OCI-LY7 (cell line): ENCODE measurements at regions not wholly inside any gene's neighbourhood (a gene's known extent, or its start where the extent isn't known, plus 50 kb on each side); places are given as distances from the start of the nearest gene placed in this dataset.

ENCODE experiments used
- BruUV-seq: library from RNA; stranded (reverse); fragments of 400-500 nt; replicated peaks from 2 replicates; lab custom pipeline; 2021; lab: Mats Ljungman, UMichigan
- CTCF ChIA-PET: fragments of 300-600 bp; sonication (Branson Sonifier 250); formaldehyde crosslinking; loops from one replicate; lab custom pipeline; 2022; ENCODE audit warnings: antibody characterized with exemption; ENCODE audit not compliant: unreplicated experiment; lab: Charles Lee
- POLR2A ChIA-PET: fragments of 300-600 bp; sonication (Branson Sonifier 250); formaldehyde crosslinking; loops from one replicate; lab custom pipeline; 2022; ENCODE audit warnings: antibody characterized with exemption; lab: Charles Lee
- DNase-seq: peaks from one replicate; pipeline ENCODE4 v3.0.0-alpha.2; 2015; ENCODE audit warnings: low spot score
- H2AFZ ChIP-seq: fragments of 200-600 bp; sonication (generic), shearing (Covaris generic); 2 replicates; pipeline ENCODE4 v1.6.1; 2014; ENCODE audit warnings: mild to moderate bottlenecking, antibody characterized with exemption, low read length, moderate library complexity
- H3K27ac ChIP-seq: fragments of 200-600 bp; sonication (generic); 2 replicates; pipeline ENCODE4 v1.5.1; 2014; ENCODE audit warnings: mixed run types, low read depth, mild to moderate bottlenecking, moderate library complexity, low read length, inconsistent platforms; ENCODE audit not compliant: poor library complexity, severe bottlenecking
- H3K36me3 ChIP-seq: fragments of 200-600 bp; sonication (generic); 2 replicates; pipeline ENCODE4 v1.6.1; 2014; ENCODE audit warnings: mild to moderate bottlenecking, antibody characterized with exemption, low read length, moderate library complexity, mixed read lengths; ENCODE audit not compliant: insufficient read depth
- H3K4me1 ChIP-seq: fragments of 200-600 bp; sonication (generic); 2 replicates; pipeline ENCODE4 v1.5.1; 2014; ENCODE audit warnings: mild to moderate bottlenecking, low read length; ENCODE audit not compliant: insufficient read depth, poor library complexity, severe bottlenecking
- H3K4me2 ChIP-seq: fragments of 200-600 bp; sonication (generic); 2 replicates; pipeline ENCODE4 v1.6.1; 2014; ENCODE audit warnings: mild to moderate bottlenecking, low read length
- H3K4me3 ChIP-seq: fragments of 200-600 bp; sonication (generic); 2 replicates; pipeline ENCODE4 v1.5.1; 2014; ENCODE audit warnings: mild to moderate bottlenecking, low read depth, low read length; ENCODE audit not compliant: poor library complexity, severe bottlenecking
- H3K79me2 ChIP-seq: fragments of 200-600 bp; sonication (generic); 2 replicates; pipeline ENCODE4 v1.6.1; 2016; ENCODE audit warnings: low read depth, mild to moderate bottlenecking, low read length, moderate library complexity, mixed read lengths; ENCODE audit not compliant: insufficient read depth
- H3K9me2 ChIP-seq: fragments of 200-600 bp; sonication (generic); 2 replicates; pipeline ENCODE4 v1.6.1; 2016; ENCODE audit warnings: mild to moderate bottlenecking, low read length, mixed read lengths; ENCODE audit not compliant: insufficient read depth
- H3K9me3 ChIP-seq: fragments of 200-600 bp; sonication (generic); 2 replicates; pipeline ENCODE4 v1.6.1; 2014; ENCODE audit warnings: mild to moderate bottlenecking, mixed run types, low read length, mixed read lengths
- H4K20me1 ChIP-seq: fragments of 200-600 bp; sonication (generic); 2 replicates; pipeline ENCODE4 v1.6.1; 2014; ENCODE audit warnings: mild to moderate bottlenecking, antibody characterized with exemption, low read length, moderate library complexity, mixed read lengths; ENCODE audit not compliant: insufficient read depth
- CTCF ChIP-seq: fragments of 200-600 bp; sonication (generic); conservative IDR thresholded peaks from 2 replicates; pipeline ENCODE4 v1.5.1; 2014; ENCODE audit warnings: mild to moderate bottlenecking, antibody characterized with exemption, low read length, moderate library complexity, mixed read lengths
- EZH2phosphoT487 ChIP-seq: fragments of 200-600 bp; sonication (generic); IDR thresholded peaks from 2 replicates; pipeline ENCODE4 v1.6.1; 2018; ENCODE audit warnings: low read depth, borderline replicate concordance, mild to moderate bottlenecking, mixed run types, antibody characterized with exemption, low read length, moderate library complexity, mixed read lengths
- intact Hi-C: fragments of 100-400 bp; cut with micrococcal nuclease; formaldehyde crosslinking; loops from one replicate; pipeline ENCODE4 v1.10.0; 2022; ENCODE audit not compliant: unreplicated experiment

DNA sequence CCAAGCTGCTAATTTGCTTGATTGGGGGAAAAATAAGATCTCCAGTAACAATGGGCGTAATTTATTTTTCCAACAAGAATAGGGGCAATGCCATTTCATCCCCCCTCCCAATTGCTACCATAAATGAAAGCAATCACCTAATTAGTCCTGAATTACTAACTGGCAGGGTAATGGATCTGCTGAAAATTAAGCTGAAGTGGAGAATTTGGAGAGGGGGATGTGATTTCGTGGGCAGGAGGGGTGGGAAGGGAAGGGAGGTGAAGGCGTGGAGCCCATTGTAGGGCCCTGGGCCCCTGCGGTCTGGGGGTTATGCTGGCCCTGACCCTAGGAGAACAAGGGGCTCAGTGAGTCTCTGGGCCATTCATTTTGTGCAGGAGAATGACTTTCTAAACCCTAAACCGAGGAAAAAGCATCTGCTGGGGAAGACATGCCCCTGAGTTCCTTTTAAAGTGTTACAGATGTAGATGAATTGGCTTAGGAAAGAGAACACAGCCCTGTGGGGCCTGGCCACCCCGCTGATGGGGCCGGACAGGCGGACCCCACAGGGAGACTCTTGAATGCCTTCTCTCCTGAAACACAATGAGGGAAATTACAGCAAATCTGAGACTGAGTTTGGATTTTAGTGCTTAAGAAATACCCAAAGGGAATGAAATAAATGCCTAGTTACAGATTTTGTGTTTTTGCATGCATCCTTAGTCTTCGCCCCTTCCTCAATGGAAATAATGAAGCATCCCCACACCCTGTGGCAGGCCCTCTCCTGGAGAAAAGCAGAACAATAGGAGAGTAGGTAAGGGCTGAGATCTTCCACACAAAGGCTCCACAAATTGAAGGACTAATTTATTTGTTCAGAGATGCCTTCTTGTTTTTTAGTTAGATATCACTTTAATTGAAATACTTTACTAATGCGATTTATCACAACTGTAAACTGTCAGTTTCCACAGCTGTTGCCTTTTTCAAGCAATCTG, 143.2 kb downstream of the PSAT1 start:
- no TSS peak for BruUV-seq
- Histone ChIP-seq H3K36me3 (no peaks in the 10 kb centered on the region), H3K4me1 (no peaks in the 10 kb centered on the region), H3K4me2 (no peak overlapping the region), H2AFZ (no peak overlapping the region), H3K4me3 (no peak overlapping the region), H4K20me1 (no peaks in the 10 kb centered on the region), H3K9me3 (no peaks in the 10 kb centered on the region), H3K27ac (no peak overlapping the region), H3K79me2 (no peaks in the 10 kb centered on the region), H3K9me2 (no peaks in the 10 kb centered on the region)
- ChIA-PET CTCF (interaction anchor here (0.6 kb wide), 1 partner anchor 889 kb away, joined by 4 read pairs; no protein-coding TSS in a partner anchor), POLR2A (interaction anchor here (0.7 kb wide), 1 partner anchor 339 kb away, joined by 5 read pairs; no protein-coding TSS in a partner anchor)
- DNase-seq: no peak
- TF ChIP-seq CTCF (no peak), EZH2phosphoT487 (no peak)
- intact Hi-C loops: loop anchor here (10.0 kb wide), 1 partner anchor 165 kb away; no protein-coding TSS in a partner anchor

- CTCF ChIA-PET: no interaction called here
- intact Hi-C loops: no loop called here
- Histone ChIP-seq H3K36me3 (no peaks in the 10 kb centered on the region), H3K4me1 (no peaks in the 10 kb centered on the region), H2AFZ (no peak overlapping the region), H3K4me3 (no peak overlapping the region), H3K4me2 (no peak overlapping the region), H4K20me1 (no peaks in the 10 kb centered on the region), H3K9me3 (no peaks in the 10 kb centered on the region), H3K79me2 (no peaks in the 10 kb centered on the region), H3K9me2 (no peaks in the 10 kb centered on the region), H3K27ac (no peak overlapping the region)
- no peak for DNase-seq
- no TSS peak for BruUV-seq
- POLR2A ChIA-PET: interaction anchor here (0.8 kb wide), 1 partner anchor 15 kb away, joined by 6 read pairs; no protein-coding TSS in a partner anchor
- TF ChIP-seq EZH2phosphoT487 (no peak), CTCF (no peak)
Measured at GRCh38 chr9:78441396-78441795, 144.5 kb downstream of the PSAT1 start.
